ENCODE measurements at regions not wholly inside any gene's neighbourhood (a gene's known extent, or its start where the extent isn't known, plus 50 kb on each side); places are given as distances from the start of the nearest gene placed in this dataset.
"Not testable (repeated sequence)": the region's sequence is repeated elsewhere in the genome, so short reads cannot be mapped to it uniquely, and the experiment has no call there.

GRCh38 chr7:35853194-35853593 lies 52.3 kb downstream of the SEPTIN7 start:
- not testable (repeated sequence) for DNase-seq

- DNase-seq: no peak
Observed at GRCh38 chr7:35854311-35854710, 53.5 kb downstream of the SEPTIN7 start.

- DNase-seq: no peak
Observed at GRCh38 chr7:35856175-35856574, 55.3 kb downstream of the SEPTIN7 start.

GRCh38 chr7:35860664-35861063 lies 59.8 kb downstream of the SEPTIN7 start:
- no peak for DNase-seq

GRCh38 chr7:35865287-35865686 lies 64.4 kb downstream of the SEPTIN7 start:
- DNase-seq: no peak

GRCh38 chr7:35866186-35866585 lies 65.3 kb downstream of the SEPTIN7 start:
- DNase-seq: no peak

GRCh38 chr7:35869117-35869516 lies 68.3 kb downstream of the SEPTIN7 start:
- not testable (repeated sequence) for DNase-seq

GRCh38 chr7:35869810-35870209 lies 69.0 kb downstream of the SEPTIN7 start:
- DNase-seq: no peak

- DNase-seq: no peak
Observed at GRCh38 chr7:35871856-35872255, 71.0 kb downstream of the SEPTIN7 start.

- DNase-seq: no peak
Observed at GRCh38 chr7:35874886-35875285, 74.0 kb downstream of the SEPTIN7 start.

GRCh38 chr7:35875292-35875691 lies 74.4 kb downstream of the SEPTIN7 start:
- DNase-seq: no peak

GRCh38 chr7:35878351-35878750 lies 77.5 kb downstream of the SEPTIN7 start:
- DNase-seq: no peak

- DNase-seq: not testable (repeated sequence)
Observed at GRCh38 chr7:35887430-35887829, 86.6 kb downstream of the SEPTIN7 start.

GRCh38 chr7:35889001-35889400 lies 88.1 kb downstream of the SEPTIN7 start:
- no peak for DNase-seq

- no peak for DNase-seq
Observed at GRCh38 chr7:35889870-35890269, 89.0 kb downstream of the SEPTIN7 start.

- DNase-seq: no peak
Observed at GRCh38 chr7:35891004-35891830, 90.4 kb downstream of the SEPTIN7 start.

- no peak for DNase-seq
Observed at GRCh38 chr7:35893649-35894048, 92.8 kb downstream of the SEPTIN7 start.

GRCh38 chr7:35894721-35895120 lies 93.9 kb downstream of the SEPTIN7 start:
- no peak for DNase-seq

GRCh38 chr7:35900651-35901050 lies 99.8 kb downstream of the SEPTIN7 start:
- no peak for DNase-seq

- no peak for DNase-seq
Observed at GRCh38 chr7:35905555-35905954, 104.7 kb downstream of the SEPTIN7 start.

- peak; percentile 67 for DNase-seq
Observed at GRCh38 chr7:35906191-35906908, 105.5 kb downstream of the SEPTIN7 start.

GRCh38 chr7:35908331-35909216 lies 107.7 kb downstream of the SEPTIN7 start:
- DNase-seq: no peak

- no peak for DNase-seq
Observed at GRCh38 chr7:35909870-35910357, 109.1 kb downstream of the SEPTIN7 start.
